Activated B cell treated with CpG ODN at 0.5 μM for 24 hours (primary cell): ENCODE measurements at regions not wholly inside any gene's neighbourhood (a gene's known extent, or its start where the extent isn't known, plus 50 kb on each side); places are given as distances from the start of the nearest gene placed in this dataset.

Experiments
- ATAC-seq: fragments of 200-7000 bp; cut with Tn5 transposase; one replicate; pipeline ENCODE4 v1.10.0; 2021; ENCODE audit warnings: low read depth, mild to moderate bottlenecking, moderate library complexity
- CTCF ChIA-PET: fragments of 350-600 bp; sonication (Branson Sonifier 250); formaldehyde crosslinking; loops from one replicate; lab custom pipeline; 2021; ENCODE audit warnings: antibody characterized with exemption; lab: Charles Lee
- POLR2A ChIA-PET: fragments of 350-600 bp; sonication (Branson Sonifier 250); formaldehyde crosslinking; loops from one replicate; lab custom pipeline; 2021; ENCODE audit warnings: antibody characterized with exemption; lab: Charles Lee
- DNase-seq: peaks from one replicate; pipeline ENCODE4 v3.0.0; 2022
- H3K27ac Mint-ChIP-seq: one replicate; pipeline ENCODE4 v1.8.0; 2020; ENCODE audit warnings: mixed read lengths
- H3K27me3 Mint-ChIP-seq: one replicate; pipeline ENCODE4 v1.8.0; 2021; ENCODE audit warnings: mixed read lengths
- H3K36me3 Mint-ChIP-seq: one replicate; pipeline ENCODE4 v1.8.0; 2021; ENCODE audit warnings: low read depth, mixed read lengths
- H3K4me1 Mint-ChIP-seq: one replicate; pipeline ENCODE4 v1.8.0; 2021; ENCODE audit warnings: mixed read lengths
- H3K4me3 Mint-ChIP-seq: one replicate; pipeline ENCODE4 v1.8.0; 2020; ENCODE audit warnings: mild to moderate bottlenecking, mixed read lengths
- H3K9me3 Mint-ChIP-seq: one replicate; pipeline ENCODE4 v1.8.0; 2020; ENCODE audit warnings: mixed read lengths
- CTCF ChIP-seq: fragments of 200-600 bp; IDR thresholded peaks from one replicate; pipeline ENCODE4 v1.8.0; 2022; ENCODE audit warnings: antibody characterized with exemption, mild to moderate bottlenecking
- intact Hi-C: fragments of 100-400 bp; cut with micrococcal nuclease; formaldehyde crosslinking; loops from one replicate; pipeline ENCODE4 v1.15.1; 2024

GRCh38 chr13:30364133-30364532 is 56.8 kb upstream of the KATNAL1 start:
- H3K4me1 Mint-ChIP-seq = peaks cover 30% of the 10 kb centered on the region
- ATAC-seq (no peak), DNase-seq (no peak)
- no peaks in the 10 kb centered on the region for H3K27me3 Mint-ChIP-seq
- intact Hi-C loops = no loop called here
- no peak overlapping the region for H3K4me3 Mint-ChIP-seq
- ChIA-PET CTCF (interaction anchor here (1.1 to 1.4 kb wide), 2 partner anchors 10 to 42 kb away, joined by 3 read pairs; no protein-coding TSS in a partner anchor), POLR2A (interaction anchor here (0.8 kb wide), 1 partner anchor 287 kb away, joined by 3 read pairs; no protein-coding TSS in a partner anchor)
- peaks cover 46% of the 10 kb centered on the region for H3K36me3 Mint-ChIP-seq
- no peak for TF ChIP-seq CTCF
- H3K27ac Mint-ChIP-seq = no peak overlapping the region
- H3K9me3 Mint-ChIP-seq = no peaks in the 10 kb centered on the region

- ChIA-PET POLR2A (interaction anchor here (1.9 kb wide), 1 partner anchor 30 kb away, joined by 9 read pairs; no protein-coding TSS in a partner anchor), CTCF (interaction anchor here (1.6 kb wide), 1 partner anchor 43 kb away, joined by 4 read pairs; no protein-coding TSS in a partner anchor)
- Mint-ChIP-seq H3K4me1 (peaks cover 36% of the 10 kb centered on the region), H3K36me3 (peaks cover 49% of the 10 kb centered on the region), H3K27ac (no peak overlapping the region), H3K4me3 (no peak overlapping the region), H3K9me3 (no peaks in the 10 kb centered on the region), H3K27me3 (no peaks in the 10 kb centered on the region)
- intact Hi-C loops = no loop called here
- DNase-seq (no peak), ATAC-seq (no peak)
- no peak for TF ChIP-seq CTCF
Measured at GRCh38 chr13:30364876-30365275, 57.4 kb upstream of the UBE2L5 start.

GRCh38 chr13:30366088-30366487 is 56.2 kb upstream of the UBE2L5 start:
- peaks cover 48% of the 10 kb centered on the region for H3K4me1 Mint-ChIP-seq
- ChIA-PET CTCF (interaction anchor here (0.9 to 1.7 kb wide), 5 partner anchors 12 to 115 kb away, joined by 3 to 6 read pairs (median 4); no protein-coding TSS in a partner anchor), POLR2A (interaction anchor here (1.4 to 2.1 kb wide), 4 partner anchors 29 to 249 kb away, joined by 4 to 9 read pairs (median 6); no protein-coding TSS in a partner anchor)
- H3K27ac Mint-ChIP-seq = peak overlapping the region; percentile 10
- DNase-seq = no peak
- H3K4me3 Mint-ChIP-seq = no peak overlapping the region
- H3K36me3 Mint-ChIP-seq = peaks cover 50% of the 10 kb centered on the region
- H3K9me3 Mint-ChIP-seq = no peaks in the 10 kb centered on the region
- no peak for TF ChIP-seq CTCF
- H3K27me3 Mint-ChIP-seq = no peaks in the 10 kb centered on the region
- peak; percentile 50 for ATAC-seq
- intact Hi-C loops = no loop called here

GRCh38 chr13:30367296-30367695 is 55.0 kb upstream of the UBE2L5 start:
- peaks cover 52% of the 10 kb centered on the region for H3K36me3 Mint-ChIP-seq
- CTCF ChIA-PET = interaction anchor here (1.6 to 1.7 kb wide), 3 partner anchors 13 to 117 kb away, joined by 3 to 6 read pairs (median 5); no protein-coding TSS in a partner anchor
- no peak overlapping the region for H3K27ac Mint-ChIP-seq
- POLR2A ChIA-PET = interaction anchor here (1.8 to 2.1 kb wide), 2 partner anchors 97 to 248 kb away, joined by 4 read pairs; no protein-coding TSS in a partner anchor
- H3K4me1 Mint-ChIP-seq = peaks cover 60% of the 10 kb centered on the region
- no peaks in the 10 kb centered on the region for H3K9me3 Mint-ChIP-seq
- H3K27me3 Mint-ChIP-seq = no peaks in the 10 kb centered on the region
- ATAC-seq = no peak
- H3K4me3 Mint-ChIP-seq = no peak overlapping the region
- intact Hi-C loops = no loop called here
- DNase-seq = no peak
- TF ChIP-seq CTCF = no peak

GRCh38 chr13:30370146-30370545 is 52.1 kb upstream of the UBE2L5 start:
- intact Hi-C loops = no loop called here
- Mint-ChIP-seq H3K36me3 (peaks cover 42% of the 10 kb centered on the region), H3K27me3 (no peaks in the 10 kb centered on the region), H3K9me3 (no peaks in the 10 kb centered on the region), H3K4me3 (peak overlapping the region; percentile 49), H3K27ac (peak overlapping the region; percentile 81), H3K4me1 (peaks cover 83% of the 10 kb centered on the region)
- ATAC-seq (no peak), DNase-seq (no peak)
- CTCF ChIA-PET = interaction anchor here (1.1 to 1.2 kb wide), 2 partner anchors 15 to 67 kb away, joined by 3 to 4 read pairs; no protein-coding TSS in a partner anchor
- TF ChIP-seq CTCF = no peak
- POLR2A ChIA-PET = interaction anchor here (0.7 to 9.5 kb wide), 7 partner anchors 15 to 96 kb away, joined by 3 to 199 read pairs (median 17); partner anchors contain the start of genes HMGB1 and KATNAL1
